IMR-90 (cell line): ENCODE measurements at regions not wholly inside any gene's neighbourhood (a gene's known extent, or its start where the extent isn't known, plus 50 kb on each side); places are given as distances from the start of the nearest gene placed in this dataset.
A peak's percentile ranks its signal among the peaks of the same experiment; 100 is the strongest.

ENCODE experiments used
- ATAC-seq: fragments of 200-7000 bp; cut with Tn5 transposase; 2 replicates; pipeline ENCODE4 v1.9.1; 2020; ENCODE audit warnings: low read depth, mild to moderate bottlenecking, moderate library complexity
- BruUV-seq: library from RNA; stranded (reverse); fragments of 400-500 nt; replicated peaks from 2 replicates; lab custom pipeline; 2021; lab: Mats Ljungman, UMichigan
- CTCF ChIA-PET: fragments of 300-600 bp; formaldehyde crosslinking; extraction: SDS; loops from one replicate; lab custom pipeline; 2021; ENCODE audit warnings: antibody characterized with exemption; lab: Yijun Ruan, JAX
- POLR2A ChIA-PET: fragments of 300-600 bp; sonication (Branson Sonifier 250); formaldehyde crosslinking; loops from one replicate; lab custom pipeline; 2022; ENCODE audit warnings: antibody characterized with exemption; ENCODE audit not compliant: unreplicated experiment; lab: Charles Lee
- DNase-seq: peaks from one replicate; pipeline ENCODE4 v3.0.0; 2013
- H2AFZ ChIP-seq: replicated peaks from 2 replicates; pipeline ENCODE3; 2013; ENCODE audit warnings: low read length, mild to moderate bottlenecking; ENCODE audit not compliant: poor library complexity
- H2AK5ac ChIP-seq: 2 replicates; pipeline ENCODE4 v1.6.1; 2013; ENCODE audit warnings: low read depth, low read length, inconsistent platforms
- H2AK9ac ChIP-seq: replicated peaks from 2 replicates; pipeline ENCODE3; 2013; ENCODE audit warnings: mild to moderate bottlenecking, low read depth, low read length, moderate library complexity; ENCODE audit not compliant: poor library complexity
- H2BK120ac ChIP-seq: 2 replicates; pipeline ENCODE4 v1.6.1; 2013; ENCODE audit warnings: low read depth, low read length, inconsistent platforms
- H2BK15ac ChIP-seq: 3 replicates; pipeline ENCODE4 v1.6.1; 2013; ENCODE audit warnings: low read depth, low read length, inconsistent platforms
- H2BK20ac ChIP-seq: 2 replicates; pipeline ENCODE4 v1.6.1; 2013; ENCODE audit warnings: low read depth, mild to moderate bottlenecking, inconsistent platforms, low read length, moderate library complexity
- H2BK5ac ChIP-seq: 2 replicates; pipeline ENCODE4 v1.6.1; 2013; ENCODE audit warnings: mild to moderate bottlenecking, low read depth, low read length, inconsistent platforms; ENCODE audit not compliant: poor library complexity, severe bottlenecking
- H3K14ac ChIP-seq: replicated peaks from 2 replicates; pipeline ENCODE4 v1.6.1; 2013; ENCODE audit warnings: low read depth, low read length, inconsistent platforms
- H3K18ac ChIP-seq: 2 replicates; pipeline ENCODE4 v1.6.1; 2013; ENCODE audit warnings: low read depth, low read length, control low read depth
- H3K23ac ChIP-seq: 2 replicates; pipeline ENCODE4 v1.6.1; 2013; ENCODE audit warnings: low read depth, low read length, inconsistent platforms
- H3K27ac ChIP-seq: 2 replicates; pipeline ENCODE4 v1.5.1; 2013; ENCODE audit warnings: mild to moderate bottlenecking, control low read depth, low read length; ENCODE audit not compliant: insufficient read depth
- H3K27me3 ChIP-seq: 2 replicates; pipeline ENCODE4 v1.6.1; 2013; ENCODE audit warnings: low read length; ENCODE audit not compliant: control insufficient read depth, insufficient read depth
- H3K36me3 ChIP-seq: 2 replicates; pipeline ENCODE4 v1.6.1; 2013; ENCODE audit warnings: low read length, mixed read lengths; ENCODE audit not compliant: control insufficient read depth, insufficient read depth
- H3K4ac ChIP-seq: 2 replicates; pipeline ENCODE4 v1.6.1; 2013; ENCODE audit warnings: low read depth, low read length, inconsistent platforms
- H3K4me1 ChIP-seq: 2 replicates; pipeline ENCODE4 v1.6.1; 2013; ENCODE audit warnings: low read length, mixed read lengths; ENCODE audit not compliant: control insufficient read depth, insufficient read depth
- H3K4me2 ChIP-seq: 2 replicates; pipeline ENCODE4 v1.6.1; 2013; ENCODE audit warnings: low read depth, mild to moderate bottlenecking, control low read depth, low read length, moderate library complexity
- H3K4me3 ChIP-seq: 2 replicates; pipeline ENCODE4 v1.5.1; 2013; ENCODE audit warnings: low read depth, mild to moderate bottlenecking, control low read depth, low read length, moderate library complexity; ENCODE audit not compliant: insufficient read depth
- H3K56ac ChIP-seq: 2 replicates; pipeline ENCODE4 v1.6.1; 2013; ENCODE audit warnings: low read length, inconsistent platforms; ENCODE audit not compliant: insufficient read depth; ENCODE audit errors: extremely low read depth
- H3K79me1 ChIP-seq, 2 experiments: 2 replicates each; pipeline ENCODE4 v1.6.1; 2013; ENCODE audit warnings: low read length in 2 of 2, inconsistent platforms in 1 of 2, low read depth in 1 of 2
- H3K9ac ChIP-seq: 2 replicates; pipeline ENCODE4 v1.6.1; 2013; ENCODE audit warnings: low read depth, low read length, control low read depth
- H3K9me1 ChIP-seq: 2 replicates; pipeline ENCODE4 v1.6.1; 2013; ENCODE audit warnings: low read length, inconsistent platforms; ENCODE audit not compliant: insufficient read depth
- H3K9me3 ChIP-seq: 2 replicates; pipeline ENCODE4 v1.6.1; 2013; ENCODE audit warnings: low read length; ENCODE audit not compliant: control insufficient read depth, insufficient read depth
- H4K20me1 ChIP-seq: 2 replicates; pipeline ENCODE4 v1.6.1; 2013; ENCODE audit warnings: low read length, inconsistent platforms; ENCODE audit not compliant: insufficient read depth
- H4K5ac ChIP-seq: 2 replicates; pipeline ENCODE4 v1.6.1; 2013; ENCODE audit warnings: mild to moderate bottlenecking, low read depth, low read length, control low read depth
- H4K8ac ChIP-seq, 2 experiments: 2 replicates each; pipeline ENCODE4 v1.6.1; 2013; ENCODE audit warnings: low read depth in 2 of 2, low read length in 2 of 2, control low read depth in 1 of 2, inconsistent platforms in 1 of 2
- H4K91ac ChIP-seq: 2 replicates; pipeline ENCODE4 v1.6.1; 2013; ENCODE audit warnings: low read depth, low read length, inconsistent platforms; ENCODE audit not compliant: insufficient read depth
- CHD1 ChIP-seq: IDR thresholded peaks from 2 replicates; pipeline ENCODE4 v1.6.1; 2012; ENCODE audit warnings: low read depth, low read length, improper control_type of control experiment
- FOS ChIP-seq: fragments of 150-350 bp; IDR thresholded peaks from 2 replicates; pipeline ENCODE4 v1.6.1; 2016; ENCODE audit warnings: low read depth, low read length
- MAFK ChIP-seq: IDR thresholded peaks from 2 replicates; pipeline ENCODE4 v1.6.1; 2012; ENCODE audit warnings: low read depth, low read length, improper control_type of control experiment
- MAZ ChIP-seq: IDR thresholded peaks from 2 replicates; pipeline ENCODE4 v1.6.1; 2012; ENCODE audit warnings: low read depth, mild to moderate bottlenecking, low read length, improper control_type of control experiment, moderate library complexity, borderline replicate concordance
- RAD21 ChIP-seq: IDR thresholded peaks from 2 replicates; pipeline ENCODE4 v1.6.1; 2012; ENCODE audit warnings: low read length, improper control_type of control experiment
- WGBS, 2 experiments: methylation state at CpG; one replicate each; pipeline versions ENCODE4 v1.1.5 to v1.1.7; 2013; ENCODE audit warnings: missing lambda C conversion rate in 2 of 2; ENCODE audit not compliant: insufficient read length in 1 of 2; ENCODE audit errors: extremely low coverage in 2 of 2; 5-methylcytosine and 5-hydroxymethylcytosine counted together
- dilution Hi-C: fragments of 300-500 bp; cut with HindIII; formaldehyde crosslinking; loops from one replicate; pipeline ENCODE4 v1.14.3; 2018; ENCODE audit warnings: low sequenced_read_pairs; ENCODE audit not compliant: unreplicated experiment
- in situ Hi-C: fragments of 300-500 bp; cut with MboI; formaldehyde crosslinking; loops from 3 replicates; pipeline ENCODE4 v1.14.3; 2019; ENCODE audit warnings: low sequenced_read_pairs, inconsistent platforms, mixed read lengths
- intact Hi-C: fragments of 100-400 bp; cut with micrococcal nuclease; formaldehyde crosslinking; loops from 2 replicates; pipeline ENCODE4 v1.10.0; 2022

- Histone ChIP-seq H3K23ac (no peak overlapping the region), H2AK9ac (no peak overlapping the region), H3K14ac (no peak overlapping the region), H3K79me1 (no peaks in the 10 kb centered on the region), H3K18ac (no peak overlapping the region), H4K91ac (no peak overlapping the region), H2BK5ac (peak overlapping the region; percentile 58), H3K4me1 (no peaks in the 10 kb centered on the region), H3K4me3 (no peak overlapping the region), H3K27ac (no peak overlapping the region), H3K27me3 (no peaks in the 10 kb centered on the region), H3K9me3 (no peaks in the 10 kb centered on the region), H4K20me1 (no peaks in the 10 kb centered on the region), H4K5ac (no peak overlapping the region), H2BK15ac (no peak overlapping the region), H3K4me2 (no peak overlapping the region), H3K36me3 (no peaks in the 10 kb centered on the region), H3K56ac (no peak overlapping the region), H2AFZ (no peak overlapping the region), H3K9ac (no peak overlapping the region), H3K9me1 (no peaks in the 10 kb centered on the region), H2BK120ac (no peak overlapping the region), H2BK20ac (no peak overlapping the region), H2AK5ac (no peak overlapping the region), H4K8ac (no peak overlapping the region), H3K4ac (no peak overlapping the region)
- POLR2A ChIA-PET: no interaction called here
- in situ Hi-C loops: no loop called here
- intact Hi-C loops: no loop called here
- no peak for ATAC-seq
- no peak for DNase-seq
- dilution Hi-C loops: no loop called here
- no TSS peak for BruUV-seq
- TF ChIP-seq MAZ (no peak), MAFK (no peak), FOS (no peak), RAD21 (no peak), CHD1 (no peak)
- WGBS, 2 experiments: 62 to 100% methylated on average over 2 to 3 of the region's 3 CpGs
- CTCF ChIA-PET: no interaction called here
These were observed 114.2 kb downstream of the TEX29 start for GRCh38 chr13:111434578-111435159.
